NCI-H1092 treated with DMSO at 0.1 percent for 48 hours (cell line): ENCODE measurements at regions not wholly inside any gene's neighbourhood (a gene's known extent, or its start where the extent isn't known, plus 50 kb on each side); places are given as distances from the start of the nearest gene placed in this dataset.
"Not testable (repeated sequence)": the region's sequence is repeated elsewhere in the genome, so short reads cannot be mapped to it uniquely, and the experiment has no call there.

Source experiments
- DNase-seq: peaks from one replicate; lab custom pipeline; 2025; lab: John Stamatoyannopoulos, UW

DNA sequence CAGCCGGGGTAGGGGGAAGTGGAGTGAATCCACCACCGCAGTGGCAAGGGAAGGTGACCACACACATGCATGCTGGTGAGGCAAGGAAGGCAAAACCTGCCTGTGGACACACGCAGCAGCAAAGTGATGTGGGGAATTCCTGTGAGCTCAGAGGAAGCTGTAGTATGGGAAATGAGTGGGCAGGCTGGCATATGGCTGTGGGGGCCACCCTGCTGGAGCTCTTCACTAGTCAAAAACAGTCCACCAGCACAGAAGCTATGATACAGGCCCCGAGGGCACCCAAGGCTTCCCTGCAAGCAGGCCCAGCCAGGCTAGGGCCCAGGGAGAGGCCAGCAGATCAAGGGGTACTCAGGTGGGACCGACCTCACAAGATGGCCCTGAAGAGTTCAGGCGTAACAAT, 239.1 kb downstream of the CHM start:
- no peak for DNase-seq

DNA sequence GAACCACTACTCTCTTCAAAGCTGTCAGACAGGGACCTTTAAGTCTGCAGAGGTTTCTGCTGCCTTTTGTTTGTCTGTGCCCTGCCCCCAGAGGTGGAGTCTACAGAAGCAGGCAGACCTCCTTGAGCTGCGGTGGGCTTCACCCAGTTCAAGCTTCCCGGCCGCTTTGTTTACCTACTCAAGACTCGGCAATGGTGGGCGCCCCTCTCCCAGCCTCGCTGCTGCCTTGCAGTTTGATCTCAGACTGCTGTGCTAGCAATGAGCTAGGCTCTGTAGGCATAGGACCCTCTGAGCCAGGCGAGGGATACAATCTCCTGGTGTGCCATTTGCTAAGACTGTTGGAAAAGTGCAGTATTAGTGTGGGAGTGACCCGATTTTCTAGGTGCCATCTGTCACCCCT, 275.0 kb downstream of the CHM start:
- DNase-seq = not testable (repeated sequence)

DNA sequence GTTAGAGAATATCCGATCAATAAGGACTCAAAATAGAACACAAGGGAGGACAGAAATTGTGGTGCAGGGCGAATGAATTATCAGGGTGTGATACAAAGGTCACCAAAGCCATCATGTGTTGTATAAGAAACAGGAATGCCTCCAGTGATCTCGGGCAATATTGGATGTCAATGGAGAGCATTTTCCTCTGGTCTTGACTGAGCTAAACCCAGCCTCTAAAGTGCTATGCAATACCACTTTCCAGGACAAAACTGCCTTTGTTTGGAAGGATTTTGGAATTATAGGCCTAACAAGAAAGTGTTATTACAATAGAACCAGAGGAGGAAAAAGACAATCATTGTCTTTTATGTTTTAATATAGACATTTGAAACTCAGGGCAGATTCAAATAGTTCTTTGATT, 281.7 kb downstream of the CHM start:
- no peak for DNase-seq

DNA sequence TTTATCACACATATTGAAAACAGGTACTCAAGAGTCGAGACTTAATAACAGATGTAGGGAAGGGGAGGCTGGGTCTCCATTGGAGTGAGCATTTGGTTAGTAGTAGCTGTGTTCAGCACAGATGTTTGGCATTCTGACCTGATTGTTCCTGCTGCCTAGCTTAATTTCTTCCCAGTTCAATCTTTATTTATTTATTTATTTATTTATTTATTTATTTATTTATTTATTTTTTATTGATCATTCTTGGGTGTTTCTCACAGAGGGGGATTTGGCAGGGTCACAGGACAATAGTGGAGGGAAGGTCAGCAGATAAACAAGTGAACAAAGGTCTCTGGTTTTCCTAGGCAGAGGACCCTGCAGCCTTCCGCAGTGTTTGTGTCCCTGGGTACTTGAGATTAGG, 324.3 kb downstream of the CHM start:
- DNase-seq = not testable (repeated sequence)

DNA sequence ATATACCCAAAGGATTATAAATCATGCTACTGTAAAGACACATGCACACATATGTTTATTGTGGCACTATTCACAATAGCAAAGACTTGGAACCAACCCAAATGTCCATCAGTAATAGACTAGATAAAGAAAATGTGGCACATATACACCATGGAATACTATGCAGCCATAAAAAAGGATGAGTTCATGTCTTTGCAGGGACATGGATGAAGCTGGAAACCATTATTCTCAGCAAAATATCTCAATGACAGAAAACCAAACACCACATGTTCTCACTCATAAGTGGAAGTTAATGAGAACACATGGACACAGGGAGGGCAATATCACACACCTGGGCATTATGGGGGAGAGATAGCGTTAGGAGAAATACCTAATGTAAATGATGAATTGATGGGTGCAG, 323.8 kb upstream of the POF1B start:
- not testable (repeated sequence) for DNase-seq

DNA sequence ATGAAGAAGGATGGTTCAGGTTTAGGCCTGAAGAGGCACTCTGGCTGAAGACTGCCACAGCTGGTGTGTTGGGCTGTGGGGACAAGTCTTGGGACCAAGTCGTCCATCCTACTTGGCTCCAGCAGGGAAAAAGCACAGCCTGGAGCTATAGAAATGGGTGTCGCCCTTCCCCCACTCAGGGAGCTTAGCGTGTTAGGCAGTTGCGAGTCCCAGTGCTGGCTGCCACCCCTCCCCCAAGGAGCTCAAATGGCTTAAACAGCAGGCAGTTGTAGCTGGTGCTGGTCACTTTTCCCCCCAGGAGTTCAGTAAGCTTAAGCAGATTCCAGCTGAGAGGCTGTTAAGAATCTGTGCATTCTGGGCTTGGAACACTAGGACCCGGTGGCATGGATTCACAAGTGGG, 319.5 kb upstream of the POF1B start:
- no peak for DNase-seq

DNA sequence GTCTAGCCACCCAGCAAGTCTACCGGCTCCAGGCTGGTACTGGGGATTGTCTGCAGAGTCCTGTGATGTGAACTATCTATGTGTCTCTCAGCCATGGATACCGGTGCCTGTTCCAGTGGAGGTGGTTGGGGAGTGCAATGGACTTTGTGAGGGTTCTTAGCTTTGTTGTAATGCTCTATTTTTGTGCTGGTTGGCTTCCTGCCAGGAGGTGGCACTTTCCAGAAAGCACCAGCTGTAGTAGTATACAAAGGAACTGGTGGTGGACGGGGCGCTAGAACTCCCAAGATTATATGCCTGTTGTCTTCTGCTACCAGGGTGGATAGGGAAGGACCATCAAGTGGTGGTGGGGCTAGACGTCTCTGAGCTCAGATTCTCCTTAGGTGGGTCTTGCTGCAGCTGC, 306.4 kb upstream of the POF1B start:
- no peak for DNase-seq

DNA sequence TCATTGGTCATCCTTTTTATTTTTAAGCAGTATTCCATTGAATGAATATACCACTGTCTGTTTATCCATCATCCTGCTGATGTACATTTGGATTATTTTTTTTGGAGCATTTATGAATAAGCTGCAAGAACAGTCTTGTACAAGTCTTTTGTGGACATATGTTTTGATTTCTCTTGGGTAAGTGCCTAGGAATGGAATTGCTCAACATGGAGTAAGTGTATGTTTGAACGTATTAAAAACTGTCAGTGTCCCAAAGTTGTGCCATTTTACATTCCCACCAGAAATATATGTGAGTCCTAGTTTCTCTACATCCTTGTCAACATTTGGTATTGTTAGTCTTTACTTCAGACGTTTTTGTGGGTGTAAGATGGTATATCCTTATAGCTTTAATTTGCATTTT, 287.0 kb upstream of the POF1B start:
- no peak for DNase-seq

DNA sequence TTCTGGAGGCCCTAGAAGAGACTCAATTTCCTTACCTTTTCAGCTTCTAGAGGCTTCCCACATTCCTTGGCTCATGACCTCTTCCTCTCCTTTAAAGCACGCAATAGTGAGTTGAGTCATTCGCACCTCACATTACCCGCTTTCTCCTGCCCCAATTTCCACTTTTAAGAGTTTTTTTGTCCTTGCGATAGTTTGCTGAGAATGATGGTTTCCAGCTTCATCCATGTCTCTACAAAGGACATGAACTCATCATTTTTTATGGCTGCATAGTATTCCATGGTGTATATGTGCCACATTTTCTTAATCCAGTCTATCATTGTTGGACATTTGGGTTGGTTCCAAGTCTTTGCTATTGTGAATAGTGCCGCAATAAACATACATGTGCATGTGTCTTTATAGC, 284.5 kb upstream of the POF1B start:
- DNase-seq = not testable (repeated sequence)

DNA sequence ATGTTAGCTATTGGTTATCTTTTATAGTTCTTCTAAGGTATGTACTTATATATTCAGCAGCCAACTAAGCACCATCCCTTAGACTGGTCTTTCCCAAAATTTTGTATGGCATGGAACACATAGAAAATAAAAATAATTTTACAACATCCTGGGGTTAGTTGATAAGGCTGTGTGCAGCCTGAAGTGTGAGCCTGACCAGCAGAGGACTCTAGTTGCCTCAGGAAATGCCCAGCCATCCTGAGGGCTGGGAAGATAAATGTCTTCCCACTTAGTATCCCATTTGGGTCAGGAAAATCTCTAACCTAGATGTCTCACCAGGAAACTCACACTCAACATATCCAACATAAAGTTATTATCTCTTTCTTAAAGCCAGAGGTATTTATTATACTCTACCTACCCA, 251.4 kb upstream of the POF1B start:
- DNase-seq = no peak

DNA sequence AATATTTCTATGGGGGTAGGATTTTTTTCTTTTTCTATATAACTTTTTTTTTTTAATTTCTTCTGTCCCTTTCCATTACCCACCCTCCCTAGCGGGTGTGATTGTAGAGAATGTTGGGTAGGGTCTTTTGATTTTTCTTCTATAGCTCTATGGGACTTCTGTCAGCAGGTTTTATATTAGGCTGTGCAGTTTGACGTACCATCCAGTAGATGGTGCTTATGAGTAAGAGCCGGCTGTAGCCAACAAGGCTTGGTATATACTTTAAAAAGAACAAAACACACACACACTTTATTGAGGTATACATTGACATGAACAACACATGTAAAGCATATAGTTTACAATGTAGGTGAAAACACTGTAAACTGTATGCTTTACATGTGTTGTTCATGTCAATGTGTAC, 247.9 kb upstream of the POF1B start:
- peak; percentile 4 for DNase-seq

DNA sequence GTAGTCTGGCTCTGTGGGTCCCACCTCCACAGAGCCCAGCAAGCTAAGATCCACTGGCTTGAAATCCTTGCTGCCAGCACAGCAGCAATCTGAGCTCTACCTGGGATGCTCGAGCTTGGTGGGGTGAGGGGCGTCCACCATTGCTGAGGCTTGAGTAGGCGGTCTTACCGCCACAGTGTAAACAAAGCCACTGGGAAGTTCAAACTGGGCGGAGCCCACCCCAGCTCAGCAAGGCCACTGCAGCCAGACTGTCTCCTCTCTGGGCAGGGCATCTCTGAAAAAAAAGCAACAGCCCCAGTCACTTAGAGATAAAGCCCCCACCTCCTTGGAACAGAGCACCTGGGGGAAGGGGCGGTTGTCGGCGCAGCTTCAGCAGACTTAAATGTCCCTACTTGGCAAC, 243.2 kb upstream of the POF1B start:
- no peak for DNase-seq

DNA sequence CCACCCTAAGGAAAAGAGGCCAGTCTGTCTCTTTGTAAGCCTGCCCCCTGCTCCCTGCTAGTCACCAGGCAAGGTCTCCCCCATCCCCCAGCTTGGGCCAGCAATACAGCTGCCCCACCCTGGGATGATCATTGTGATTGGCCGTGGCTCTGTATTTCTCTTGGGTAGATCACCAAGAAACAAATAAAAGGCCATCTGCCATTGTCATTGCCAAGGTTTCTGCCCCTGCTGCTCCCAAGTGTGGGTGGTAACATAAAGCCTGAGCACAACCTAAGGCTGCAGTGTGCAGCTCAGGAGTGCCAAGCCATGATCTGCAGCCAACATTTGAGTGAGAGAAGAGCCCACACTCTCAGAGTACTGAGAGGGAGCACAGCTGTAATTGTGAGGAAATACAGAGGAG, 241.0 kb upstream of the POF1B start:
- DNase-seq = peak; percentile 33

DNA sequence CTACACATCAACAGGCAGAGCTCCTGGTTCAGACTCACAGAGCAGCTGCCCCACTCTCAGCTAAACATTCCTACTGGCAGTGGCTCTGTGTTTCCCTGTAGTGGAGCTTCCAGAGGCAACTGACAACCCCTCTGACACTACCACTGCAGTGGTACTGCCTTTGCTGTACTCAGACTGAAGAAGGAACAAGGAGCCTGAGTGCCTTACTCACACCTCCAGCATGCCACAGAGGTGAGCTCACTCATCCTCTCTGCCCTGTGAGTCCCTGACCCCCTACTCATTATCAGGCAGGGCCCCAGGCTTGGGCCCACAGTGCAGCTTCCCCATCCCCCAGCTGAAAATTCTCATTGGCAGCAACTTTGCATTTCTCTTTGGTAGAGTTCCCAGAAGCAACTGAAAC, 240.5 kb upstream of the POF1B start:
- no peak for DNase-seq

DNA sequence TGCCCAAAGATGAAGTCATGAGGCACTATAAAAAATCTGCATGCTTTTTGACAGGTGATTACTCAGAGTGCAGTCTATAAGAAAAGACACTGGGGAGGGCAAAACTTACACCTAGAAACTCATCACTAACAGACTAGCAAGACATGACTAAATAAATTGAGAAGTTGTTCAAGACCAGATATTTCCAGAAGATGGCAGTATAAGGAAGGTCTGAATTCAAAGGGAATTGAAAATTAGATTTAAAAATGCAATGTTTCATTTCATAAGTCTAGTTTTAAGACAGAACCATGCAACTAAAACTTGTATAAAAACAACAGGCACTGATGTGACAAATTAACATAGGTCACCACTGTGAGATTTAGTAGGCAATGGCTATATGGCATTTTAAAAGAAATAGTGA, 232.5 kb upstream of the POF1B start:
- DNase-seq = peak; percentile 13

DNA sequence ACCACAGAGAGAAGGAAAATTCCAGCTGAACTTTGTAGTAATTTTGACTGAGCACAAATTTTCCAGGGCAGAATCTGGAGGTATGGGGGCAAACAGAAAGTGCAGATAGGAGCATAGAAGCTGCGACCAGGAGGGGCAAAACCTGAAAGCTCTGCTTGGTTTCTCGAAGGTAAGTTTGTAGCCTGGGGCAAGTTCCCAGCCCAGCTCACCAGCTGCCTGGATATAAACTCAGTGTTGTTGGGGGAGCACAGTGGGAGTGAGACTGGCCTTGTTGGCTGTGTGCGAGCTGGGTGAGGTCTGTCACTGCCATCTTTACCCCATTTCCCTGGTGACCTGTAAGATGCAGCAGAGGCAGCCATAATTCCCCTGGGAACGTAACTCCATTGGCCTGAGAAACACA, 213.5 kb upstream of the POF1B start:
- DNase-seq = no peak

DNA sequence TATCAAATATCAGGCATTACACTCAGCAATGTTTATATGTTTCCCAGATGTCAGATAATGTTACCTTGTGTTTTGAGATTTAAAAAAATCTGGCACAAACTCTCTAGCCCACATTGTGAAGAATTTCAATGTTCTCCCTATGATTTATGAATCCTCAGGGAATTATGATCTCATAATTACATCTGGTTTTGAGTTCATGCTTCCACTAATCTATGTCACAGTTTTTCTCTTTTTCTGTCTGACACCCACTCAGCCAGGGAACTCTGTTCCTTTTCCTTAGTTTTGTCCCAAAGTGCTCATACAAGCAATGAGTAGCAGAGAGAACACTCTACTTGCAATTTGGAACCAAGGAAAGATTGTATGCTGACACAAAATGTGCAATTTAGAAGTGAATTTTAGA, 212.1 kb upstream of the POF1B start:
- DNase-seq = no peak

DNA sequence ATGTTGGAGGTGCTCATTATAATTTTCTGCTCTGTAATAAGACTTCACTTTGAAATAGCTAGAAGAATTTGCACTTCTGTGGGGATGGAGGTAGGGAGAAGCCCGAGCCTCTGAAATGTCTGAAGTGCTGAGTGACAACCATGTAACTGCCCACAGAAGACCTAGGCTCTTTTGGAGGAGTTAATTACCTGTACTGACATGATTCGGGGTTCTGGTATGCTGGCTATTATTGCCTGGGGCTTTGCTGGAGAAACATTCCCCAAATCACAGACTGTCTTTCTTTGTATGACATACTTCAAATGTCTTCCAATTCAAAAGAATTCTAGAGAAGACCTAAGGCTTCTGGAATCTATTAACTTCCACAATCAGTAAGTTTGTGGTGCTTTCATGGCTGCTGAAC, 211.2 kb upstream of the POF1B start:
- DNase-seq = no peak

DNA sequence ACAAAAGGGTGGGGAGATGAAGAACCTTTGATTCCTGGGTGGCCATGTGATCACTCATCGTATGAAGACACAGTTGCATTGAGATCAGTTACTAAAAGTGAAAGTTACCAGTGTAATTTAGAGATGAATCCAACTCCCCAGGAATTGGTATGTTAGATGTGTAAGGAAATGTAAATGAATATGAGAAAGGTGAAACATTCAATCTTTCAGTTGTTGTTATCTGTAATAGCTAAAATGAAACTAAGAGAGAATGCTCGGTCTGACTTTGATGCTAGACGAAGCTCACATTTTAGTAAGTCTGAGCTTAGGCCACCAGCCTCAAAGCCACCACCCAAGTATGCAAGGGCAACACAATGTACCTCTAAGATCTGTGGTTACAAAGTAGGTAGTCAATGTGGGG, 194.3 kb upstream of the POF1B start:
- DNase-seq = no peak

DNA sequence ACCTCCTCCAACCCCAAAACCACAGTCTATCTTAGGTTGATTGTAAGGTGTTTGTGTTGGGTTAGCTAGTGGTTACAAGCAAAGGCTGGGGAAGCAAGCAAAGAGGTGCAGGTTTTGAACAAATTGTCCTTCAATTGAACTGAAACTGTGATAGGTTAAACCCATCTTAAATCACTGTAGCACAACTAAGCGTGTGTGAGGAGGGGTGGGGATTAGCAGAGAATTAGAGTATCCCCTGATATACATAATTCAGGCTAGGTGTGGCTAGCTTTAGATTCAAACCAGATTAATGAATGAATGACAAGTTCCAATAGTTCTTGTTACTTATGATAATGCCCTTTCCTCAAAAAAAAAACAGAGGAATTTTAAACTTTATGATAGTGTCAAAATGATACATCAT, 191.0 kb upstream of the POF1B start:
- DNase-seq = no peak

DNA sequence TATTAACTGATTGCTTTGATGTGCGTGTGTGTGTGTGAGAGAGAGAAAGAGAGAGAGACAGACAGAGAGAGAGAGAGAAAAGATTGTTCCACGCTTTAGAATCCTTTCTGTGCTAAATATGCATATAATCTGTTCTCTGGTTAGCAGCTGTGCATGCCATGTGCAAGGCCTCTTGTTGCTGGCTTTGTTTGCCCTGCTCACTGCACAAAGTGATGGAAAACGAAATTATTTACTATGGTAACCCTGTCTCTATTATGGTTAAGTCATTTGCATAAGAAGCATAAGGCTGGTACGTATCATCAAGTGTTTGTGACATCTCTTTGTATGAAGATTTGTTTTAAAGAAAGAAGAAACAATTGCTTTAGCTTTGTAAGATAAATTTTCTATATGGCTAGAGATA, 190.2 kb upstream of the POF1B start:
- DNase-seq = peak; percentile 56

DNA sequence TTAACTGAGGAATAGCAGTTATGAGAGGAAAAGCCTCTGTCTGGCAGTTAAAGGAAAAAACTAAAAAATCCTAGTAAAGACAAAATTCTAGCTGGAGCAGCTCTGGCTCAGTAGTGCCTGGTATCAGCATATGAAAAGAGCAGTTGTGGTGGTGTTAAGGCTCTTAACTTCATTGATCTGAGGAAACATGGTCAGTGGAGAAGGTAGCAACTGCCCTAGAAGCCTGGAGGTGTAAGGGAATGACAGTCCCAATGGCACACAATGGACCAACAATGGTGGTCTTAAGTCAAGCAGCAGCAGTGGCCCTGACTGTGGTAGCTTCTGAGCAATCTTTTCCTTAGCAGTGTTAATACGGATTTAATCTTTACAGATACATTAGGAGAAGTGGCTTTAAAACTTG, 189.6 kb upstream of the POF1B start:
- peak; percentile 5 for DNase-seq

DNA sequence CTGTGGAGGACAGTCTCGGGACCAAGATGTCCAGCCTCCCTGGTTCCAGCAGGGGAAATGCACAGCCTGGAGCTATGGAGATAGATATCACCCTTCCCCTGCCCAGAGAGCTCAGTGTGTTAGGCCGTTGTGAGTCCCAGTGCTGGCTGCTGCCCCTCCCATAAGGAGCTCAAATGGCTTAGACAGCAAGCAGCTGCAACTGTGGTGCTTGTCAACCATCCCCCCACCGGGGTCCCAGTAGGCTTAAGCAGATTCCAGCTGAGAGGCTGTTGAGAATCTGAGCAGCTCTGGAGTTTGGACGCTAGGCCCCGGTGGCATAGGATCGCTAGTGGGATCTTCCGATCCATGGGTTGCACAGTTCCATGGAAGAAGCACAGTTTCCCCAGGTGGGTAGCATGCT, 181.8 kb upstream of the POF1B start:
- no peak for DNase-seq

DNA sequence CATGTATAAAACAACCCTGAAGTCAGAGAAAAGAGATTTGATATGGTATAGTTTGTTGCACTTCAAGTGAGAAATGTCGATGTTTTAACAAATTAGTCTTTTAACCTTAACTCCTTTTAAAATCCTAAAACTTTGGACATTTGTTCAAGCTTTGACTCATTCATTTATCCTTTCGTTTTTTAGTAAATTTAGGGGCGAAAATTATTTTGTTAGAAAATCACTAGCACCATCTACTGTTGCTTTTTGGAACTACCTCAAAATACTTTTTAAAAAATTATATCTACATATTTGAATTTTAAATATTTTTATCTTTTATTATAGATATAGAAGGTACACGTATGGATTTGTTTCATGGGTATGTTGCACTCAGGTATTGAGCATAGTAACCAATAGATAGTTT, 165.1 kb upstream of the POF1B start:
- no peak for DNase-seq

DNA sequence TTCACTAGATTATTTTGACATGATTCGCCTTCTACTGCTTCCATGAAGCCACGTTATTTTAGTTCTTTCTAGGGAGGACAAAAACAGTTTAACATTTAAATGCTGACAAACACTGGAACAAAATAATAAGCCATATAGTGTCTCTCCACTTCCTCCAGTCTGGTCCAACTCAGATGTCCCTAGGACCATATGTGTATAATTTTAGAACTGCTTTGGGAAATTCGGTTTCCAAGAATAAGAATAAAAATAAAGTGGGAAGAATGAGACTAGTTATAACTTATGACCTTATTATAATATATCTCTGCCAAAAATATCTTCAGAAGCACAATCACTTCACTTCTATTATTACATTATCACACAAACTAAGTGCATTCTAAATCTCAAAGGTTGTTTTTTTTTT, 164.4 kb upstream of the POF1B start:
- no peak for DNase-seq
